SK-N-SH (cell line): ENCODE measurements at regions not wholly inside any gene's neighbourhood (a gene's known extent, or its start where the extent isn't known, plus 50 kb on each side); places are given as distances from the start of the nearest gene placed in this dataset.
A peak's percentile ranks its signal among the peaks of the same experiment; 100 is the strongest.

Experiments used
- ELF1 ChIP-seq: IDR thresholded peaks from 2 replicates; pipeline ENCODE4 v1.4.0; 2012
- EP300 ChIP-seq, 2 experiments: IDR thresholded peaks; 2 replicates each; pipeline versions ENCODE4 v1.4.0 to v1.6.1; 2012; ENCODE audit warnings: borderline replicate concordance in 1 of 2, low read depth in 1 of 2, low read length in 1 of 2
- EZH2phosphoT487 ChIP-seq: fragments of 200-600 bp; sonication (generic); IDR thresholded peaks from 2 replicates; pipeline ENCODE4 v1.6.1; 2017; ENCODE audit warnings: low read depth, mixed run types, mild to moderate bottlenecking, antibody characterized with exemption, moderate library complexity, borderline replicate concordance
- JUND ChIP-seq: IDR thresholded peaks from 2 replicates; pipeline ENCODE4 v1.4.0; 2012
- MAX ChIP-seq: IDR thresholded peaks from 2 replicates; pipeline ENCODE4 v1.4.0; 2012; ENCODE audit warnings: low read depth
- NFIC ChIP-seq: IDR thresholded peaks from 2 replicates; pipeline ENCODE4 v1.4.0; 2012; ENCODE audit warnings: borderline replicate concordance
- NRF1 ChIP-seq: IDR thresholded peaks from 2 replicates; pipeline ENCODE4 v1.6.1; 2012; ENCODE audit warnings: low read depth, mild to moderate bottlenecking, low read length
- POLR2AphosphoS5 ChIP-seq: IDR thresholded peaks from 2 replicates; pipeline ENCODE4 v1.6.1; 2012; ENCODE audit warnings: low read depth, low read length
- REST ChIP-seq: IDR thresholded peaks from 2 replicates; pipeline ENCODE4 v1.6.1; 2012; ENCODE audit warnings: mild to moderate bottlenecking, low read depth, low read length, moderate library complexity
- TEAD4 ChIP-seq: IDR thresholded peaks from 2 replicates; pipeline ENCODE4 v1.4.0; 2012; ENCODE audit warnings: mild to moderate bottlenecking, borderline replicate concordance; ENCODE audit not compliant: insufficient read depth
- YY1 ChIP-seq: IDR thresholded peaks from 2 replicates; pipeline ENCODE4 v1.4.0; 2012; ENCODE audit warnings: low read depth, mild to moderate bottlenecking
- TF ChIP-seq, protein P1 (sequence below): fragments of 200-600 bp; sonication (generic); IDR thresholded peaks from 2 replicates; pipeline ENCODE4 v1.6.1; 2017; ENCODE audit warnings: antibody characterized with exemption, mild to moderate bottlenecking, moderate library complexity
- TF ChIP-seq, protein P2 (sequence below): fragments of 150-350 bp; IDR thresholded peaks from 2 replicates; pipeline ENCODE4 v1.6.1; 2017; ENCODE audit warnings: antibody characterized with exemption, low read length, low read depth, borderline replicate concordance

DNA sequence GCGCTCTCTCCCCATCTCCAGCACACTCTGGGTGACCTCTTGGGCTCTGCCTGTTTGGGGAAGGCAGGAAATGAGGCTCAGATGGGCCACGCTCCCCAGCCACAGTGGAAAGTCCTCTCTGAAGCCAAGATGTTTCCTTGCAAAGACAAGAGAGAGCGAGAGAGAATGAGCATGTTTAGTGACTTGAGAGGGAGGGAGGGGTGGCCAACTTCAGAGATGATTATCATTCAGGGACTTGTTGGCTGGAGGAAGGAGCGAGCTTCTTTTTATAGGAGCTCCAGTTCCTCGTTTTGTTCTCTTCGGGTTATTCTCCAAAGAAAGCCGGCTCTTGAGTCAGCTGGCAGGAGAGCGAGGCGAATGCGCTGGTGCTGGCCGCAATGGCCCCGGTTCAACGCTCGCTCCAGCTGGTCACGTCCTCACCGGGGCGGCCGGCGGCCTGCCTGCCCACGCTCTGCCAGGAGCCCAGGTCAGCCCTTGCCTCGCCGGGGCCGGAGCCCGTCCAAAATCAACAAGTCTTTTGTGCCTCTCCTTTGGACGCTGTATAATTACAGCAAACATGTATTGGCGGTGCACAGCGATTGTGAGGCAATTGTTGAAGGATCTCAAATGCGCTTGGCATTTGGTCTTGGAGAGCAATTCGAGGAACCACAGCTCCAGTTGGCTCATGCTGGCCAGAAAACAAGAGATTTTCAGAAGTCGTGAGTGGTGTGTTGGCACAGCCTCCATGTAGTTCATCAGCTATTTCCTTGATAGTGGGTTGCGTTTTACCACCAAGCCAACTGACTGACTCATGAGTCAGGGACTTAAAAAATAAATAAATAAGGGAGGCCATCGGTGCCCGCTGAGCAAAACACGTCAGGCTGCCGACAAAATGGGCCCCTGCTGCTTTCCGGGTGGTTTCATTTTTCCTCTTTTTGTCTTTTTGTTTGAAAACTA lies 288.6 kb downstream of the UACA start:
- no peak for TF ChIP-seq EZH2phosphoT487
- TF ChIP-seq, protein P1, sequence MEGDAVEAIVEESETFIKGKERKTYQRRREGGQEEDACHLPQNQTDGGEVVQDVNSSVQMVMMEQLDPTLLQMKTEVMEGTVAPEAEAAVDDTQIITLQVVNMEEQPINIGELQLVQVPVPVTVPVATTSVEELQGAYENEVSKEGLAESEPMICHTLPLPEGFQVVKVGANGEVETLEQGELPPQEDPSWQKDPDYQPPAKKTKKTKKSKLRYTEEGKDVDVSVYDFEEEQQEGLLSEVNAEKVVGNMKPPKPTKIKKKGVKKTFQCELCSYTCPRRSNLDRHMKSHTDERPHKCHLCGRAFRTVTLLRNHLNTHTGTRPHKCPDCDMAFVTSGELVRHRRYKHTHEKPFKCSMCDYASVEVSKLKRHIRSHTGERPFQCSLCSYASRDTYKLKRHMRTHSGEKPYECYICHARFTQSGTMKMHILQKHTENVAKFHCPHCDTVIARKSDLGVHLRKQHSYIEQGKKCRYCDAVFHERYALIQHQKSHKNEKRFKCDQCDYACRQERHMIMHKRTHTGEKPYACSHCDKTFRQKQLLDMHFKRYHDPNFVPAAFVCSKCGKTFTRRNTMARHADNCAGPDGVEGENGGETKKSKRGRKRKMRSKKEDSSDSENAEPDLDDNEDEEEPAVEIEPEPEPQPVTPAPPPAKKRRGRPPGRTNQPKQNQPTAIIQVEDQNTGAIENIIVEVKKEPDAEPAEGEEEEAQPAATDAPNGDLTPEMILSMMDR = no peak
- peak; percentile 88 for TF ChIP-seq JUND
- no peak for TF ChIP-seq REST
- peak in 1 of 2 experiments; percentile 95; a peak in 1 of 4 replicates for TF ChIP-seq EP300 (IDR thresholded peaks at IDR 0.05; ENCODE audit: borderline replicate concordance in 1 of 2, low read depth in 1 of 2, low read length in 1 of 2)
- TF ChIP-seq NFIC = peak; percentile 99
- TF ChIP-seq, protein P2, sequence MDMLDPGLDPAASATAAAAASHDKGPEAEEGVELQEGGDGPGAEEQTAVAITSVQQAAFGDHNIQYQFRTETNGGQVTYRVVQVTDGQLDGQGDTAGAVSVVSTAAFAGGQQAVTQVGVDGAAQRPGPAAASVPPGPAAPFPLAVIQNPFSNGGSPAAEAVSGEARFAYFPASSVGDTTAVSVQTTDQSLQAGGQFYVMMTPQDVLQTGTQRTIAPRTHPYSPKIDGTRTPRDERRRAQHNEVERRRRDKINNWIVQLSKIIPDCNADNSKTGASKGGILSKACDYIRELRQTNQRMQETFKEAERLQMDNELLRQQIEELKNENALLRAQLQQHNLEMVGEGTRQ = no peak
- TF ChIP-seq TEAD4 = peak; percentile 96
- peak; percentile 76 for TF ChIP-seq YY1
- peak; percentile 35; the same call in 1 of the 2 replicates for TF ChIP-seq POLR2AphosphoS5
- TF ChIP-seq MAX = peak; percentile 75
- TF ChIP-seq ELF1 = peak; percentile 56; the same call in 1 of the 2 replicates
- no peak for TF ChIP-seq NRF1
